RWPE2 (cell line): ENCODE measurements at regions not wholly inside any gene's neighbourhood (a gene's known extent, or its start where the extent isn't known, plus 50 kb on each side); places are given as distances from the start of the nearest gene placed in this dataset.
A peak's percentile ranks its signal among the peaks of the same experiment; 100 is the strongest.

ENCODE experiments used
- ATAC-seq: fragments of 200-7000 bp; cut with Tn5 transposase; 3 replicates; pipeline ENCODE4 v1.9.1; 2021; ENCODE audit warnings: low read depth
- DNase-seq: peaks from one replicate; pipeline ENCODE4 v3.0.0-alpha.2; 2020; ENCODE audit warnings: low spot score
- H3K27ac ChIP-seq: fragments of 450-650 bp; 2 replicates; pipeline ENCODE4 v1.5.1; 2017; ENCODE audit warnings: mild to moderate bottlenecking; ENCODE audit not compliant: poor library complexity, severe bottlenecking
- H3K27me3 ChIP-seq: fragments of 250-450 bp; sonication (Bioruptor Pico); 2 replicates; pipeline ENCODE4 v1.5.1; 2021; ENCODE audit warnings: mild to moderate bottlenecking, moderate library complexity; ENCODE audit not compliant: insufficient read depth, poor library complexity, severe bottlenecking
- H3K36me3 ChIP-seq: fragments of 250-450 bp; sonication (Bioruptor Pico); 2 replicates; pipeline ENCODE4 v1.5.1; 2020; ENCODE audit warnings: low read depth, mild to moderate bottlenecking, moderate library complexity
- H3K4me1 ChIP-seq: fragments of 250-450 bp; sonication (Bioruptor Pico); 2 replicates; pipeline ENCODE4 v1.5.1; 2021; ENCODE audit warnings: mild to moderate bottlenecking, moderate library complexity; ENCODE audit not compliant: insufficient read depth, poor library complexity, severe bottlenecking
- H3K4me3 ChIP-seq: fragments of 250-450 bp; sonication (Bioruptor Pico); 2 replicates; pipeline ENCODE4 v1.5.1; 2021; ENCODE audit warnings: mild to moderate bottlenecking, moderate library complexity; ENCODE audit not compliant: severe bottlenecking
- H3K9me3 ChIP-seq: fragments of 250-450 bp; sonication (Bioruptor Pico); 2 replicates; pipeline ENCODE4 v1.5.1; 2021; ENCODE audit warnings: mild to moderate bottlenecking, moderate library complexity; ENCODE audit not compliant: severe bottlenecking
- CTCF ChIP-seq: fragments of 450-650 bp; IDR thresholded peaks from one replicate; pipeline ENCODE4 v1.5.1; 2017; ENCODE audit warnings: mild to moderate bottlenecking, moderate library complexity; ENCODE audit not compliant: poor library complexity, severe bottlenecking

GRCh38 chr1:37113285-37113997 lies 79.1 kb upstream of the GRIK3 start:
- Histone ChIP-seq H3K4me1 (no peaks in the 10 kb centered on the region), H3K27ac (no peak overlapping the region), H3K4me3 (no peak overlapping the region), H3K27me3 (no peaks in the 10 kb centered on the region), H3K36me3 (no peaks in the 10 kb centered on the region), H3K9me3 (no peaks in the 10 kb centered on the region)
- DNase-seq (no peak), ATAC-seq (no peak)
- TF ChIP-seq CTCF, result no peak

GRCh38 chr1:37118790-37119189 lies 84.5 kb upstream of the GRIK3 start:
- Histone ChIP-seq H3K36me3 (no peaks in the 10 kb centered on the region), H3K27me3 (peaks cover 4% of the 10 kb centered on the region), H3K4me1 (no peaks in the 10 kb centered on the region), H3K4me3 (no peak overlapping the region), H3K27ac (no peak overlapping the region), H3K9me3 (no peaks in the 10 kb centered on the region)
- ATAC-seq (no peak), DNase-seq (no peak)
- TF ChIP-seq CTCF, result no peak

GRCh38 chr1:37120279-37120678 lies 86.0 kb upstream of the GRIK3 start:
- H3K27me3 ChIP-seq, result peaks cover 4% of the 10 kb centered on the region
- H3K4me3 ChIP-seq, result no peak overlapping the region
- no peak overlapping the region for H3K27ac ChIP-seq
- no peak for ATAC-seq
- no peaks in the 10 kb centered on the region for H3K9me3 ChIP-seq
- no peaks in the 10 kb centered on the region for H3K36me3 ChIP-seq
- TF ChIP-seq CTCF, result no peak
- no peaks in the 10 kb centered on the region for H3K4me1 ChIP-seq
- DNase-seq, result no peak

GRCh38 chr1:37123276-37124115 lies 89.2 kb upstream of the GRIK3 start:
- no peak for DNase-seq
- no peak for TF ChIP-seq CTCF

More at GRCh38 chr1:37123276-37124115, 89.2 kb upstream of the GRIK3 start:
- no peaks in the 10 kb centered on the region for H3K4me1 ChIP-seq
- 0 out of 3 replicates have a peak, but pooled peaks have one; percentile 27 for ATAC-seq
- H3K27ac ChIP-seq, result no peak overlapping the region
- H3K36me3 ChIP-seq, result no peaks in the 10 kb centered on the region
- no peak overlapping the region for H3K4me3 ChIP-seq
- peaks cover 4% of the 10 kb centered on the region for H3K27me3 ChIP-seq
- H3K9me3 ChIP-seq, result no peaks in the 10 kb centered on the region
